DOHH2 (cell line): ENCODE measurements at regions not wholly inside any gene's neighbourhood (a gene's known extent, or its start where the extent isn't known, plus 50 kb on each side); places are given as distances from the start of the nearest gene placed in this dataset.

ENCODE experiments used
- CTCF ChIP-seq: fragments of 200-600 bp; sonication (generic); IDR thresholded peaks from one replicate; pipeline ENCODE4 v1.5.1; 2014; ENCODE audit warnings: antibody characterized with exemption, mild to moderate bottlenecking, low read depth, low read length; ENCODE audit not compliant: poor library complexity, severe bottlenecking
- EZH2phosphoT487 ChIP-seq: fragments of 200-600 bp; sonication (generic); IDR thresholded peaks from 2 replicates; pipeline ENCODE4 v1.6.1; 2017; ENCODE audit warnings: borderline replicate concordance, mild to moderate bottlenecking, antibody characterized with exemption, low read length, moderate library complexity, mixed read lengths

- TF ChIP-seq CTCF (no peak), EZH2phosphoT487 (no peak)
Measured at GRCh38 chr10:78645975-78646374, 422.8 kb upstream of the ZMIZ1 start.
